HepG2 (cell line): ENCODE measurements at regions not wholly inside any gene's neighbourhood (a gene's known extent, or its start where the extent isn't known, plus 50 kb on each side); places are given as distances from the start of the nearest gene placed in this dataset.

ENCODE experiments used
- ATAC-seq: fragments of 200-7000 bp; cut with Tn5 transposase; 3 replicates; pipeline ENCODE4 v1.9.1; 2020; ENCODE audit warnings: mild to moderate bottlenecking, moderate library complexity
- BruUV-seq: library from RNA; stranded (reverse); fragments of 400-500 nt; replicated peaks from 2 replicates; lab custom pipeline; 2021; lab: Mats Ljungman, UMichigan
- CTCF ChIA-PET: fragments of 300-600 bp; formaldehyde crosslinking; extraction: SDS; loops from one replicate; lab custom pipeline; 2021; ENCODE audit warnings: low total read pairs, inconsistent platforms, low intra/inter-chr PET ratio; lab: Yijun Ruan, JAX
- POLR2A ChIA-PET: fragments of 350-600 bp; sonication (Branson Sonifier 250); formaldehyde crosslinking; loops from one replicate; lab custom pipeline; 2020; ENCODE audit warnings: antibody characterized with exemption, inconsistent platforms; lab: Yijun Ruan, JAX
- DNase-seq: peaks from one replicate; pipeline ENCODE4 v3.0.0-alpha.2; 2015; ENCODE audit warnings: low spot score
- FAIRE-seq: peaks from 3 replicates; lab custom pipeline; 2011; peaks lifted over from hg19 to GRCh38; lab: Jason Lieb, UNC
- H2AFZ ChIP-seq: one replicate; pipeline ENCODE4 v1.6.1; 2011; ENCODE audit warnings: low read length, inconsistent platforms
- H3K27ac ChIP-seq: fragments of 300-600 bp; 3 replicates; pipeline ENCODE4 v1.8.0; 2011; ENCODE audit warnings: mixed run types, mild to moderate bottlenecking, mixed read lengths, low read length, inconsistent platforms; ENCODE audit not compliant: insufficient read depth; ENCODE audit errors: extremely low read length
- H3K27me3 ChIP-seq, 2 experiments: fragments of 200-600 bp in 1 of 2; 2 replicates in 1 of 2; 3 replicates in 1 of 2; pipeline versions ENCODE4 v1.6.0 to v1.8.0; 2011; ENCODE audit warnings: low read length in 2 of 2, mild to moderate bottlenecking in 2 of 2, moderate library complexity in 2 of 2, inconsistent platforms in 1 of 2; ENCODE audit not compliant: insufficient read depth in 2 of 2, control insufficient read depth in 1 of 2
- H3K36me3 ChIP-seq, 2 experiments: fragments of 200-600 bp in 1 of 2; replicated peaks in 1 of 2; 2 replicates in 1 of 2; 3 replicates in 1 of 2; pipeline versions ENCODE4 v1.5.1 to v1.8.0; 2011; ENCODE audit warnings: low read length in 2 of 2, inconsistent platforms in 1 of 2; ENCODE audit not compliant: insufficient read depth in 2 of 2, control insufficient read depth in 1 of 2
- H3K4me1 ChIP-seq: 2 replicates; pipeline ENCODE4 v1.5.1; 2012; ENCODE audit warnings: low read length, inconsistent platforms; ENCODE audit not compliant: insufficient read depth
- H3K4me2 ChIP-seq: 2 replicates; pipeline ENCODE4 v1.6.0; 2011; ENCODE audit warnings: low read depth, low read length, inconsistent platforms
- H3K4me3 ChIP-seq, 3 experiments: fragments of 200-600 bp in 1 of 3; sonication (generic), shearing (Covaris generic) in 1 of 3; replicated peaks in 1 of 3; 2 replicates each; pipeline ENCODE4 v1.5.1; 2011 to 2016; ENCODE audit warnings: low read length in 3 of 3, inconsistent platforms in 2 of 3, low read depth in 2 of 3, mild to moderate bottlenecking in 2 of 3, control low read depth in 1 of 3, mixed read lengths in 1 of 3; ENCODE audit not compliant: insufficient read depth in 1 of 3
- H3K79me2 ChIP-seq: one replicate; pipeline ENCODE4 v1.6.1; 2011; ENCODE audit warnings: low read length, inconsistent platforms; ENCODE audit not compliant: insufficient read depth
- H3K9ac ChIP-seq: 2 replicates; pipeline ENCODE4 v1.6.0; 2011; ENCODE audit warnings: mild to moderate bottlenecking, low read depth, low read length, inconsistent platforms; ENCODE audit not compliant: insufficient read depth
- H3K9me3 ChIP-seq: 2 replicates; pipeline ENCODE4 v1.5.1; 2012; ENCODE audit warnings: mild to moderate bottlenecking, low read length
- H4K20me1 ChIP-seq: 2 replicates; pipeline ENCODE4 v1.6.0; 2011; ENCODE audit warnings: inconsistent platforms, mild to moderate bottlenecking, low read length, moderate library complexity; ENCODE audit not compliant: insufficient read depth
- HMGA1 ChIP-seq: sonication (generic); formaldehyde crosslinking; conservative IDR thresholded peaks from 2 replicates; pipeline ENCODE4 v1.4.0; 2020; ENCODE audit warnings: missing genetic modification reagents
- KMT2B ChIP-seq: IDR thresholded peaks from 2 replicates; pipeline ENCODE4 v1.6.1; 2016; ENCODE audit warnings: missing genetic modification reagents, missing compliant biosample characterization
- MYNN ChIP-seq: sonication (generic); formaldehyde crosslinking; IDR thresholded peaks from 2 replicates; pipeline ENCODE4 v1.4.0; 2020; ENCODE audit warnings: mild to moderate bottlenecking, low read depth, missing genetic modification reagents
- NFE2L1 ChIP-seq: sonication (generic); formaldehyde crosslinking; IDR thresholded peaks from 2 replicates; pipeline ENCODE4 v1.4.0; 2020; ENCODE audit warnings: missing genetic modification reagents, mild to moderate bottlenecking, borderline replicate concordance
- NRL ChIP-seq: sonication (generic); formaldehyde crosslinking; IDR thresholded peaks from 2 replicates; pipeline ENCODE4 v1.5.0; 2020; ENCODE audit warnings: missing genetic modification reagents, mild to moderate bottlenecking, moderate library complexity, borderline replicate concordance
- TRIM24 ChIP-seq: sonication (generic); formaldehyde crosslinking; IDR thresholded peaks from 2 replicates; pipeline ENCODE4 v1.8.0; 2022; ENCODE audit warnings: mild to moderate bottlenecking, missing genetic modification reagents
- ZBTB7A ChIP-seq: sonication (generic); formaldehyde crosslinking; IDR thresholded peaks from 2 replicates; pipeline ENCODE4 v1.8.0; 2022; ENCODE audit warnings: mild to moderate bottlenecking, missing genetic modification reagents
- ZNF552 ChIP-seq: sonication (generic); formaldehyde crosslinking; IDR thresholded peaks from 2 replicates; pipeline ENCODE4 v1.9.0; 2022; ENCODE audit warnings: missing genetic modification reagents, mild to moderate bottlenecking, borderline replicate concordance
- ZNF589 ChIP-seq: sonication (generic); formaldehyde crosslinking; conservative IDR thresholded peaks from 2 replicates; pipeline ENCODE4 v1.8.0; 2022; ENCODE audit warnings: mild to moderate bottlenecking, moderate library complexity, missing genetic modification reagents
- ZNF761 ChIP-seq: sonication (generic); formaldehyde crosslinking; conservative IDR thresholded peaks from 2 replicates; pipeline ENCODE4 v1.4.0; 2020; ENCODE audit warnings: mild to moderate bottlenecking, missing genetic modification reagents
- ZNF777 ChIP-seq: sonication (generic); formaldehyde crosslinking; IDR thresholded peaks from 2 replicates; pipeline ENCODE4 v1.4.0; 2020; ENCODE audit warnings: missing genetic modification reagents
- in situ Hi-C: cut with HindIII; loops from 2 replicates; pipeline ENCODE4 v1.10.0; 2017; ENCODE audit warnings: low pct_unique_long_range_greater_than_20kb; ENCODE audit not compliant: extremely low pct_ligation_motif_present
- intact Hi-C: fragments of 100-400 bp; cut with micrococcal nuclease; formaldehyde crosslinking; loops from one replicate; pipeline ENCODE4 v1.10.0; 2022; ENCODE audit not compliant: unreplicated experiment
- TF ChIP-seq, protein P1 (sequence below): sonication (generic); formaldehyde crosslinking; conservative IDR thresholded peaks from 2 replicates; pipeline ENCODE4 v1.4.0; 2020; ENCODE audit warnings: missing genetic modification reagents

DNA sequence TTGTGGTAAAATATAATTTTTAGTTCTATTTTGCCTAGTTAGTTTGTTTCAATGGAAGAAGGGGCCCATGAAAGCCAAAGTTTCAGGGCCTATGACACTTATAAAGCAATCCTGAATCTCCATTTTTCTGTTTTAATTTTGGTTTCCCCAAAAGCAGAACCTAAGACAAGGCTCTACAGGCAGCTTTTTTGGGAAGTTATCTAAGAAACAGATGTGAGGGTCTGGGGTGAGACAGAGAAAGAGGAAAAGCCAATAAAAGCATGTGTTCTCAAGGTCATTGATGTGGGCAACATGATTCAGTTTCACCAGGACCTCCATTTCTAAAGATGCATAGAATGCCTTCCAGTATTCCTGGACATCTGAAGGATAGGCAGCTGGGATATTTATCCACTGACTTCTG is 598.5 kb downstream of the PDCD6IP start:
- ChIA-PET POLR2A (no interaction called here), CTCF (no interaction called here)
- Histone ChIP-seq H3K9me3 (peaks cover 62% of the 10 kb centered on the region), H3K27ac (no peak overlapping the region), H3K9ac (no peak overlapping the region), H4K20me1 (no peaks in the 10 kb centered on the region), H3K4me3 (no peak overlapping the region), H2AFZ (no peak overlapping the region), H3K79me2 (no peaks in the 10 kb centered on the region), H3K27me3 (no peaks in the 10 kb centered on the region), H3K4me1 (no peaks in the 10 kb centered on the region), H3K4me2 (no peak overlapping the region), H3K36me3 (no peaks in the 10 kb centered on the region)
- no peak for FAIRE-seq
- TF ChIP-seq NRL (CRISPR knock-in tag) (no peak), KMT2B (no peak), NFE2L1 (CRISPR knock-in tag) (no peak), ZBTB7A (CRISPR knock-in tag) (no peak), MYNN (CRISPR knock-in tag) (no peak), ZNF552 (no peak), HMGA1 (no peak), ZNF777 (CRISPR knock-in tag) (no peak), TRIM24 (CRISPR knock-in tag) (no peak), ZNF589 (CRISPR knock-in tag) (no peak), ZNF761 (CRISPR knock-in tag) (no peak)
- TF ChIP-seq, protein P1, sequence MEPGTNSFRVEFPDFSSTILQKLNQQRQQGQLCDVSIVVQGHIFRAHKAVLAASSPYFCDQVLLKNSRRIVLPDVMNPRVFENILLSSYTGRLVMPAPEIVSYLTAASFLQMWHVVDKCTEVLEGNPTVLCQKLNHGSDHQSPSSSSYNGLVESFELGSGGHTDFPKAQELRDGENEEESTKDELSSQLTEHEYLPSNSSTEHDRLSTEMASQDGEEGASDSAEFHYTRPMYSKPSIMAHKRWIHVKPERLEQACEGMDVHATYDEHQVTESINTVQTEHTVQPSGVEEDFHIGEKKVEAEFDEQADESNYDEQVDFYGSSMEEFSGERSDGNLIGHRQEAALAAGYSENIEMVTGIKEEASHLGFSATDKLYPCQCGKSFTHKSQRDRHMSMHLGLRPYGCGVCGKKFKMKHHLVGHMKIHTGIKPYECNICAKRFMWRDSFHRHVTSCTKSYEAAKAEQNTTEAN (CRISPR knock-in tag): no peak
- no peak for ATAC-seq
- no peak for DNase-seq
- in situ Hi-C loops (no loop called here), intact Hi-C loops (no loop called here)
- BruUV-seq: no TSS peak
